HepG2 (cell line): ENCODE measurements at regions not wholly inside any gene's neighbourhood (a gene's known extent, or its start where the extent isn't known, plus 50 kb on each side); places are given as distances from the start of the nearest gene placed in this dataset.

Source experiments
- ATAC-seq: fragments of 200-7000 bp; cut with Tn5 transposase; 3 replicates; pipeline ENCODE4 v1.9.1; 2020; ENCODE audit warnings: mild to moderate bottlenecking, moderate library complexity
- BruUV-seq: library from RNA; stranded (reverse); fragments of 400-500 nt; replicated peaks from 2 replicates; lab custom pipeline; 2021; lab: Mats Ljungman, UMichigan
- CTCF ChIA-PET: fragments of 300-600 bp; formaldehyde crosslinking; extraction: SDS; loops from one replicate; lab custom pipeline; 2021; ENCODE audit warnings: low total read pairs, inconsistent platforms, low intra/inter-chr PET ratio; lab: Yijun Ruan, JAX
- POLR2A ChIA-PET: fragments of 350-600 bp; sonication (Branson Sonifier 250); formaldehyde crosslinking; loops from one replicate; lab custom pipeline; 2020; ENCODE audit warnings: antibody characterized with exemption, inconsistent platforms; lab: Yijun Ruan, JAX
- DNase-seq: peaks from one replicate; pipeline ENCODE4 v3.0.0-alpha.2; 2015; ENCODE audit warnings: low spot score
- FAIRE-seq: peaks from 3 replicates; lab custom pipeline; 2011; peaks lifted over from hg19 to GRCh38; lab: Jason Lieb, UNC
- H2AFZ ChIP-seq: one replicate; pipeline ENCODE4 v1.6.1; 2011; ENCODE audit warnings: low read length, inconsistent platforms
- H3K27ac ChIP-seq: fragments of 300-600 bp; 3 replicates; pipeline ENCODE4 v1.8.0; 2011; ENCODE audit warnings: mixed run types, mild to moderate bottlenecking, mixed read lengths, low read length, inconsistent platforms; ENCODE audit not compliant: insufficient read depth; ENCODE audit errors: extremely low read length
- H3K27me3 ChIP-seq, 2 experiments: fragments of 200-600 bp in 1 of 2; 2 replicates in 1 of 2; 3 replicates in 1 of 2; pipeline versions ENCODE4 v1.6.0 to v1.8.0; 2011; ENCODE audit warnings: low read length in 2 of 2, mild to moderate bottlenecking in 2 of 2, moderate library complexity in 2 of 2, inconsistent platforms in 1 of 2; ENCODE audit not compliant: insufficient read depth in 2 of 2, control insufficient read depth in 1 of 2
- H3K36me3 ChIP-seq, 2 experiments: fragments of 200-600 bp in 1 of 2; replicated peaks in 1 of 2; 2 replicates in 1 of 2; 3 replicates in 1 of 2; pipeline versions ENCODE4 v1.5.1 to v1.8.0; 2011; ENCODE audit warnings: low read length in 2 of 2, inconsistent platforms in 1 of 2; ENCODE audit not compliant: insufficient read depth in 2 of 2, control insufficient read depth in 1 of 2
- H3K4me1 ChIP-seq: 2 replicates; pipeline ENCODE4 v1.5.1; 2012; ENCODE audit warnings: low read length, inconsistent platforms; ENCODE audit not compliant: insufficient read depth
- H3K4me2 ChIP-seq: 2 replicates; pipeline ENCODE4 v1.6.0; 2011; ENCODE audit warnings: low read depth, low read length, inconsistent platforms
- H3K4me3 ChIP-seq, 3 experiments: fragments of 200-600 bp in 1 of 3; sonication (generic), shearing (Covaris generic) in 1 of 3; replicated peaks in 1 of 3; 2 replicates each; pipeline ENCODE4 v1.5.1; 2011 to 2016; ENCODE audit warnings: low read length in 3 of 3, inconsistent platforms in 2 of 3, low read depth in 2 of 3, mild to moderate bottlenecking in 2 of 3, control low read depth in 1 of 3, mixed read lengths in 1 of 3; ENCODE audit not compliant: insufficient read depth in 1 of 3
- H3K79me2 ChIP-seq: one replicate; pipeline ENCODE4 v1.6.1; 2011; ENCODE audit warnings: low read length, inconsistent platforms; ENCODE audit not compliant: insufficient read depth
- H3K9ac ChIP-seq: 2 replicates; pipeline ENCODE4 v1.6.0; 2011; ENCODE audit warnings: mild to moderate bottlenecking, low read depth, low read length, inconsistent platforms; ENCODE audit not compliant: insufficient read depth
- H3K9me3 ChIP-seq: 2 replicates; pipeline ENCODE4 v1.5.1; 2012; ENCODE audit warnings: mild to moderate bottlenecking, low read length
- H4K20me1 ChIP-seq: 2 replicates; pipeline ENCODE4 v1.6.0; 2011; ENCODE audit warnings: inconsistent platforms, mild to moderate bottlenecking, low read length, moderate library complexity; ENCODE audit not compliant: insufficient read depth
- CBX1 ChIP-seq: IDR thresholded peaks from one replicate; pipeline ENCODE4 v1.6.1; 2016; ENCODE audit warnings: antibody characterized with exemption, low read depth
- DR1 ChIP-seq: sonication (generic); formaldehyde crosslinking; IDR thresholded peaks from 2 replicates; pipeline ENCODE4 v1.8.0; 2021; ENCODE audit warnings: mild to moderate bottlenecking, missing genetic modification reagents, inconsistent platforms
- KDM2A ChIP-seq: sonication (generic); formaldehyde crosslinking; IDR thresholded peaks from 2 replicates; pipeline ENCODE4 v1.4.0; 2020; ENCODE audit warnings: low read depth, missing genetic modification reagents, borderline replicate concordance
- KDM3A ChIP-seq: IDR thresholded peaks from 2 replicates; pipeline ENCODE4 v1.6.1; 2018; ENCODE audit warnings: low read depth, missing compliant biosample characterization
- MLLT10 ChIP-seq: sonication (generic); formaldehyde crosslinking; IDR thresholded peaks from 2 replicates; pipeline ENCODE4 v1.4.0; 2020; ENCODE audit warnings: missing genetic modification reagents
- PHF8 ChIP-seq: sonication (generic); formaldehyde crosslinking; IDR thresholded peaks from 2 replicates; pipeline ENCODE4 v1.5.0; 2020; ENCODE audit warnings: missing genetic modification reagents
- ZNF678 ChIP-seq: sonication (generic); formaldehyde crosslinking; IDR thresholded peaks from 2 replicates; pipeline ENCODE4 v1.4.0; 2020; ENCODE audit warnings: mild to moderate bottlenecking, missing genetic modification reagents
- in situ Hi-C: cut with HindIII; loops from 2 replicates; pipeline ENCODE4 v1.10.0; 2017; ENCODE audit warnings: low pct_unique_long_range_greater_than_20kb; ENCODE audit not compliant: extremely low pct_ligation_motif_present
- intact Hi-C: fragments of 100-400 bp; cut with micrococcal nuclease; formaldehyde crosslinking; loops from one replicate; pipeline ENCODE4 v1.10.0; 2022; ENCODE audit not compliant: unreplicated experiment
- TF ChIP-seq, protein P1 (sequence below): sonication (generic); formaldehyde crosslinking; IDR thresholded peaks from 2 replicates; pipeline ENCODE4 v1.4.0; 2020; ENCODE audit warnings: mild to moderate bottlenecking, missing genetic modification reagents
- TF ChIP-seq, protein P2 (sequence below): sonication (generic); formaldehyde crosslinking; IDR thresholded peaks from 2 replicates; pipeline ENCODE4 v1.4.0; 2020; ENCODE audit warnings: missing genetic modification reagents, borderline replicate concordance
- TF ChIP-seq, protein P3 (sequence below): sonication (generic); formaldehyde crosslinking; IDR thresholded peaks from 2 replicates; pipeline ENCODE4 v1.8.1; 2022; ENCODE audit warnings: low read depth, mild to moderate bottlenecking, missing genetic modification reagents
- TF ChIP-seq, protein P4 (sequence below): sonication (generic); formaldehyde crosslinking; IDR thresholded peaks from 2 replicates; pipeline ENCODE4 v1.4.0; 2020; ENCODE audit warnings: mild to moderate bottlenecking, low read depth, missing genetic modification reagents
- TF ChIP-seq, protein P5 (sequence below): IDR thresholded peaks from 2 replicates; pipeline ENCODE4 v1.6.1; 2016; ENCODE audit warnings: missing genetic modification reagents, missing compliant biosample characterization

DNA sequence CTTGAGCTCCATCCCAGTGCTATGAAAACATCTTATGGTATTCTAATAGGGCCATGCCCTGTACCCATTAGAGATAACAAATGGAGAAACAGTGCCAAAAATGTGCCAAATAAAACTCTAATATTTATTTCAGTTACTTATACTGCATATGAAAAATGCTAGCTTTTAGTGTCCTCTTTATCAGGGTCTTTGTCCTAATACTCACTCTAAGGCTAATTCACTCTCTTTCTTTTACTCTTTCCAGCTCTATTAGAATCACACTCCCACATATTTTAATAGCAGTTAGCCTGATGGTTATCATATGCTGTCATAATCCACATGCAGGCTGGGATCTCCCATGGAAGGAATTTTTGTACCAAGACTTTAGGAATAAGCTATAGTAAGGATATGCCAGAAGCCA is 408.4 kb downstream of the ETV1 start:
- H3K4me2 ChIP-seq = no peak overlapping the region
- ATAC-seq (no peak), DNase-seq (no peak), FAIRE-seq (no peak)
- BruUV-seq = no TSS peak
- H3K9ac ChIP-seq = no peak overlapping the region
- H3K4me1 ChIP-seq = no peaks in the 10 kb centered on the region
- H3K79me2 ChIP-seq = no peaks in the 10 kb centered on the region
- intact Hi-C loops (no loop called here), in situ Hi-C loops (no loop called here)
- H3K27ac ChIP-seq = no peak overlapping the region
- peaks cover 80% of the 10 kb centered on the region for H3K9me3 ChIP-seq
- no peaks in the 10 kb centered on the region for H4K20me1 ChIP-seq
- CTCF ChIA-PET = no interaction called here
- H2AFZ ChIP-seq = no peak overlapping the region
- no peak overlapping the region for H3K4me3 ChIP-seq
- H3K27me3 ChIP-seq = no peaks in the 10 kb centered on the region
- POLR2A ChIA-PET = no interaction called here
- no peaks in the 10 kb centered on the region for H3K36me3 ChIP-seq
- TF ChIP-seq DR1 (CRISPR knock-in tag) (no peak), MLLT10 (CRISPR knock-in tag) (no peak), ZNF678 (no peak), PHF8 (CRISPR knock-in tag) (no peak), CBX1 (no peak), KDM3A (CRISPR knock-in tag) (no peak), KDM2A (CRISPR knock-in tag) (no peak)
- TF ChIP-seq, protein P1, sequence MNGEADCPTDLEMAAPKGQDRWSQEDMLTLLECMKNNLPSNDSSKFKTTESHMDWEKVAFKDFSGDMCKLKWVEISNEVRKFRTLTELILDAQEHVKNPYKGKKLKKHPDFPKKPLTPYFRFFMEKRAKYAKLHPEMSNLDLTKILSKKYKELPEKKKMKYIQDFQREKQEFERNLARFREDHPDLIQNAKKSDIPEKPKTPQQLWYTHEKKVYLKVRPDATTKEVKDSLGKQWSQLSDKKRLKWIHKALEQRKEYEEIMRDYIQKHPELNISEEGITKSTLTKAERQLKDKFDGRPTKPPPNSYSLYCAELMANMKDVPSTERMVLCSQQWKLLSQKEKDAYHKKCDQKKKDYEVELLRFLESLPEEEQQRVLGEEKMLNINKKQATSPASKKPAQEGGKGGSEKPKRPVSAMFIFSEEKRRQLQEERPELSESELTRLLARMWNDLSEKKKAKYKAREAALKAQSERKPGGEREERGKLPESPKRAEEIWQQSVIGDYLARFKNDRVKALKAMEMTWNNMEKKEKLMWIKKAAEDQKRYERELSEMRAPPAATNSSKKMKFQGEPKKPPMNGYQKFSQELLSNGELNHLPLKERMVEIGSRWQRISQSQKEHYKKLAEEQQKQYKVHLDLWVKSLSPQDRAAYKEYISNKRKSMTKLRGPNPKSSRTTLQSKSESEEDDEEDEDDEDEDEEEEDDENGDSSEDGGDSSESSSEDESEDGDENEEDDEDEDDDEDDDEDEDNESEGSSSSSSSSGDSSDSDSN (CRISPR knock-in tag) = no peak
- TF ChIP-seq, protein P2, sequence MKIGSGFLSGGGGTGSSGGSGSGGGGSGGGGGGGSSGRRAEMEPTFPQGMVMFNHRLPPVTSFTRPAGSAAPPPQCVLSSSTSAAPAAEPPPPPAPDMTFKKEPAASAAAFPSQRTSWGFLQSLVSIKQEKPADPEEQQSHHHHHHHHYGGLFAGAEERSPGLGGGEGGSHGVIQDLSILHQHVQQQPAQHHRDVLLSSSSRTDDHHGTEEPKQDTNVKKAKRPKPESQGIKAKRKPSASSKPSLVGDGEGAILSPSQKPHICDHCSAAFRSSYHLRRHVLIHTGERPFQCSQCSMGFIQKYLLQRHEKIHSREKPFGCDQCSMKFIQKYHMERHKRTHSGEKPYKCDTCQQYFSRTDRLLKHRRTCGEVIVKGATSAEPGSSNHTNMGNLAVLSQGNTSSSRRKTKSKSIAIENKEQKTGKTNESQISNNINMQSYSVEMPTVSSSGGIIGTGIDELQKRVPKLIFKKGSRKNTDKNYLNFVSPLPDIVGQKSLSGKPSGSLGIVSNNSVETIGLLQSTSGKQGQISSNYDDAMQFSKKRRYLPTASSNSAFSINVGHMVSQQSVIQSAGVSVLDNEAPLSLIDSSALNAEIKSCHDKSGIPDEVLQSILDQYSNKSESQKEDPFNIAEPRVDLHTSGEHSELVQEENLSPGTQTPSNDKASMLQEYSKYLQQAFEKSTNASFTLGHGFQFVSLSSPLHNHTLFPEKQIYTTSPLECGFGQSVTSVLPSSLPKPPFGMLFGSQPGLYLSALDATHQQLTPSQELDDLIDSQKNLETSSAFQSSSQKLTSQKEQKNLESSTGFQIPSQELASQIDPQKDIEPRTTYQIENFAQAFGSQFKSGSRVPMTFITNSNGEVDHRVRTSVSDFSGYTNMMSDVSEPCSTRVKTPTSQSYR (CRISPR knock-in tag) = no peak
- TF ChIP-seq, protein P3, sequence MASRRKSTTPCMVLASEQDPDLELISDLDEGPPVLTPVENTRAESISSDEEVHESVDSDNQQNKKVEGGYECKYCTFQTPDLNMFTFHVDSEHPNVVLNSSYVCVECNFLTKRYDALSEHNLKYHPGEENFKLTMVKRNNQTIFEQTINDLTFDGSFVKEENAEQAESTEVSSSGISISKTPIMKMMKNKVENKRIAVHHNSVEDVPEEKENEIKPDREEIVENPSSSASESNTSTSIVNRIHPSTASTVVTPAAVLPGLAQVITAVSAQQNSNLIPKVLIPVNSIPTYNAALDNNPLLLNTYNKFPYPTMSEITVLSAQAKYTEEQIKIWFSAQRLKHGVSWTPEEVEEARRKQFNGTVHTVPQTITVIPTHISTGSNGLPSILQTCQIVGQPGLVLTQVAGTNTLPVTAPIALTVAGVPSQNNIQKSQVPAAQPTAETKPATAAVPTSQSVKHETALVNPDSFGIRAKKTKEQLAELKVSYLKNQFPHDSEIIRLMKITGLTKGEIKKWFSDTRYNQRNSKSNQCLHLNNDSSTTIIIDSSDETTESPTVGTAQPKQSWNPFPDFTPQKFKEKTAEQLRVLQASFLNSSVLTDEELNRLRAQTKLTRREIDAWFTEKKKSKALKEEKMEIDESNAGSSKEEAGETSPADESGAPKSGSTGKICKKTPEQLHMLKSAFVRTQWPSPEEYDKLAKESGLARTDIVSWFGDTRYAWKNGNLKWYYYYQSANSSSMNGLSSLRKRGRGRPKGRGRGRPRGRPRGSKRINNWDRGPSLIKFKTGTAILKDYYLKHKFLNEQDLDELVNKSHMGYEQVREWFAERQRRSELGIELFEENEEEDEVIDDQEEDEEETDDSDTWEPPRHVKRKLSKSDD (CRISPR knock-in tag) = no peak
- TF ChIP-seq, protein P4, sequence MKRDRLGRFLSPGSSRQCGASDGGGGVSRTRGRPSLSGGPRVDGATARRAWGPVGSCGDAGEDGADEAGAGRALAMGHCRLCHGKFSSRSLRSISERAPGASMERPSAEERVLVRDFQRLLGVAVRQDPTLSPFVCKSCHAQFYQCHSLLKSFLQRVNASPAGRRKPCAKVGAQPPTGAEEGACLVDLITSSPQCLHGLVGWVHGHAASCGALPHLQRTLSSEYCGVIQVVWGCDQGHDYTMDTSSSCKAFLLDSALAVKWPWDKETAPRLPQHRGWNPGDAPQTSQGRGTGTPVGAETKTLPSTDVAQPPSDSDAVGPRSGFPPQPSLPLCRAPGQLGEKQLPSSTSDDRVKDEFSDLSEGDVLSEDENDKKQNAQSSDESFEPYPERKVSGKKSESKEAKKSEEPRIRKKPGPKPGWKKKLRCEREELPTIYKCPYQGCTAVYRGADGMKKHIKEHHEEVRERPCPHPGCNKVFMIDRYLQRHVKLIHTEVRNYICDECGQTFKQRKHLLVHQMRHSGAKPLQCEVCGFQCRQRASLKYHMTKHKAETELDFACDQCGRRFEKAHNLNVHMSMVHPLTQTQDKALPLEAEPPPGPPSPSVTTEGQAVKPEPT (CRISPR knock-in tag) = no peak
- TF ChIP-seq, protein P5, sequence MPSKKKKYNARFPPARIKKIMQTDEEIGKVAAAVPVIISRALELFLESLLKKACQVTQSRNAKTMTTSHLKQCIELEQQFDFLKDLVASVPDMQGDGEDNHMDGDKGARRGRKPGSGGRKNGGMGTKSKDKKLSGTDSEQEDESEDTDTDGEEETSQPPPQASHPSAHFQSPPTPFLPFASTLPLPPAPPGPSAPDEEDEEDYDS (CRISPR knock-in tag) = no peak
